ENCODE measurements at regions not wholly inside any gene's neighbourhood (a gene's known extent, or its start where the extent isn't known, plus 50 kb on each side); places are given as distances from the start of the nearest gene placed in this dataset.

DNA sequence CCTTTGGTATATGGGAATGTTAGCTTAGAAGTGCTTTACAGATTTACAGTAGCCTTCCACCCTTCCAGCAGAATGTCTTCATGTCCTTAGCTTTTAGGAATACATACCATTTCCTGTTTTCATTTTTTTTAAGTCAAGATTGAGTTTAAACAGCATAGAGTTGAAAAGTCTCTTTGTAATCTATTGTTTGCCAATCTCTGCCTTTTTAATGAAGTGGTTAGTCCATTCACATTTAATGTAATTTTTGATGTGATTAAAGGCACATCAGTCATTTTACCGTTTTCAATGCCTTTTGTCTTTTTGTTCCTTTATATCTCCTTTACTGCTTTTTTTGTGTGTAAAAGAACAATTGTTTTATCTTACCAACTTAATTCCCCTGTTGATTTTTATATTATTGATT, 233.4 kb upstream of the SMIM21 start:
- intact Hi-C loops (cut with DNase I), result loop anchor here (10.0 kb wide), 1 partner anchor 56 kb away; no protein-coding TSS in a partner anchor

DNA sequence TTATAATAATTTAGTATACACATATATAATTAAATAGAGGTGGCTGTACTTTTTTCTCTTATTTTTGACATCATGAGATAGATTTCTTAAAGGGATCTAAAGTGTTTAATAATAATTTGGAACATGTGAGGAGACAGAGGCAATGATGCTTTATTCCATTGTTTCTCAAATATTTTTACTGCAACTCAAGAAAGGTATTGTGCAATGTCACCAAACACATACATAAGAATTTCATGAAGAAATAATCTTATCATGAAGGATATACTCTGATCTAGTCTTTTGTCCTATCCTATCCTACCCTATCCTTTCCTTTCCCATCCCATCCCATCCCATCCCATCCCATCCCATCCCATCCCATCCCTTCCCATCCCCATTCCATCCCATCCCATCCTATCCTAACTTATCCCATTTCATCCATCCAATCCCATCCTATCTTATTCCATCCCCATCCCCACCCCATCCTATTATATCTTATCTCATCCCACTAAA, 232.1 kb upstream of the SMIM21 start:
- H3K4me1 ChIP-seq, result no peaks in the 10 kb centered on the region
- intact Hi-C loops (cut with DNase I), result loop anchor here (10.0 kb wide), 1 partner anchor 55 kb away; no protein-coding TSS in a partner anchor
- H3K27ac ChIP-seq, result no peak overlapping the region
- no peak for DNase-seq
- H3K36me3 ChIP-seq, result no peaks in the 10 kb centered on the region
- H3K9me3 ChIP-seq, result no peaks in the 10 kb centered on the region
- no peak for TF ChIP-seq CTCF (IDR thresholded peaks at IDR 0.05)
- H3K9ac ChIP-seq (ENCODE audit: low read depth in 2 of 2, low read length in 2 of 2), result no peak overlapping the region
- H3K27me3 ChIP-seq, result no peaks in the 10 kb centered on the region
- no peak overlapping the region for H3K4me3 ChIP-seq

More for the DNA sequence above, 233.4 kb upstream of the SMIM21 start:
- H3K36me3 ChIP-seq, result no peaks in the 10 kb centered on the region
- no peaks in the 10 kb centered on the region for H3K9me3 ChIP-seq
- no peak overlapping the region for H3K9ac ChIP-seq (ENCODE audit: low read depth in 2 of 2, low read length in 2 of 2)
- DNase-seq, result no peak
- H3K27ac ChIP-seq, result no peak overlapping the region
- H3K27me3 ChIP-seq, result no peaks in the 10 kb centered on the region
- H3K4me3 ChIP-seq, result no peak overlapping the region
- no peak for TF ChIP-seq CTCF (IDR thresholded peaks at IDR 0.05)
- no peaks in the 10 kb centered on the region for H3K4me1 ChIP-seq

- Histone ChIP-seq H3K36me3 (no peaks in the 10 kb centered on the region), H3K27ac (no peak overlapping the region), H3K9ac (ENCODE audit: low read depth in 2 of 2, low read length in 2 of 2) (no peak overlapping the region), H3K27me3 (no peaks in the 10 kb centered on the region), H3K4me3 (no peak overlapping the region), H3K4me1 (no peaks in the 10 kb centered on the region), H3K9me3 (no peaks in the 10 kb centered on the region)
- intact Hi-C loops (cut with DNase I), result no loop called here
- DNase-seq, result no peak
- no peak for TF ChIP-seq CTCF (IDR thresholded peaks at IDR 0.05)
These were observed 230.8 kb upstream of the SMIM21 start for GRCh38 chr18:75658330-75658729.

DNA sequence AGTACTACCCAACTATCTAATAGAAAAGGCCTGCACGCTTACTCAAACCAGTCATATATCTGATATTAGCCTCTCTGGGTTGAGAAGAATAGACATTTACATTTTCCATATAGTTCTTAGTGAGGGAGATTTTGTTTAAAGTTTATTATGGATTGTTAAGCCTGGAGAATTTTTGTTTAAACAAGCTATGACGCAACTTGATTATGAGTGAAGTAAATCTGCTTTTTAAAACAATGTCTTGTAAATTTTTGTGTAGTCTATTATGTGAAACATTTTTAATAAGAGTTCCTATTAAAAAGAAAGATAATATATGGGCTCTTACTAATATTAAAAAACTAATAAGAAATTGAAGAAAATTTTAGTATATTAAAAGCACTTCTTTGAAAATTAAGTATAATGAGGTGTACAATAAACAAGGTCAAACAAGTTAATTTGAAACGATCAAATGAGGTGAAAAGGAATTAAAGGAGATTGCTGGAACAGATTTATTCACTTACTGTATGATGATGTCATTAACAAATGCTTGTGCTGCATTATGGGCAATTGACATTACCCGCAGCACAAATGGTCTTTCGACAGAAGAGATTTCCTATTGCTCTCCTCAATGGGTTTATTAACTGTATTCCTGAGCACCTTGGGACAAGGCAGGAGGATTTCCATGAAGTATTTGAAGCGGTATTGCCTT, 229.2 kb upstream of the SMIM21 start:
- Histone ChIP-seq H3K27ac (no peak overlapping the region), H3K4me1 (no peaks in the 10 kb centered on the region), H3K27me3 (no peaks in the 10 kb centered on the region), H3K9me3 (no peaks in the 10 kb centered on the region), H3K9ac (ENCODE audit: low read depth in 2 of 2, low read length in 2 of 2) (no peak overlapping the region), H3K36me3 (no peaks in the 10 kb centered on the region), H3K4me3 (no peak overlapping the region)
- DNase-seq, result no peak
- intact Hi-C loops (cut with DNase I), result no loop called here
- no peak for TF ChIP-seq CTCF (IDR thresholded peaks at IDR 0.05)

GRCh38 chr18:75656035-75656434, 228.5 kb upstream of the SMIM21 start:
- no peak for TF ChIP-seq CTCF (IDR thresholded peaks at IDR 0.05)
- H3K9ac ChIP-seq (ENCODE audit: low read depth in 2 of 2, low read length in 2 of 2), result no peak overlapping the region
- no peaks in the 10 kb centered on the region for H3K4me1 ChIP-seq
- intact Hi-C loops (cut with DNase I), result no loop called here
- H3K27ac ChIP-seq, result no peak overlapping the region
- H3K4me3 ChIP-seq, result no peak overlapping the region
- no peaks in the 10 kb centered on the region for H3K36me3 ChIP-seq
- H3K27me3 ChIP-seq, result no peaks in the 10 kb centered on the region
- no peaks in the 10 kb centered on the region for H3K9me3 ChIP-seq
- no peak for DNase-seq
